Fibroblast of skin of right biceps (primary cell): ENCODE measurements at regions not wholly inside any gene's neighbourhood (a gene's known extent, or its start where the extent isn't known, plus 50 kb on each side); places are given as distances from the start of the nearest gene placed in this dataset.

Experiments used
- DNase-seq: peaks from one replicate; pipeline ENCODE4 v3.0.0-alpha.2; 2013

- no peak for DNase-seq
Measured at GRCh38 chr14:98947911-98948595, 323.9 kb downstream of the BCL11B start.

DNA sequence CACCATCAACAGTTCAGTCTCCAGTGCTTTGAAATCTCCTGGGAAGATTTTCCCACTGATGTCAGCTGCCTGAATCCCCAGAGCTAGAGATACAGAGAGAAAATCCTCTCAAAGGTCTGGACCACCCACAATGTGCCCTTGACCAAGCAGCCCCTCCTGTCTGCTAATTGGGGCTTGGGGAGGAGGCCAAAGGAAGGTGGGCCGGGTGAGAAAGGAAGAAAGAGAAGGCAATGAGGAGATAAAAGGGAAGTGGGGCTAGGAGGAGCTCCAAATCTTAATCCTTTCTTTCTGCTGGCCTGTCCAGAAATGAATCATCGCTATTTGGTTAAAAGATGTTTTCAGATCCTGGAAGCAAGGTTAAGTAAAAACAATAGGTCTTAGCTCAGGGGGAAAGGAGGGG is 322.9 kb downstream of the BCL11B start:
- DNase-seq: no peak

DNA sequence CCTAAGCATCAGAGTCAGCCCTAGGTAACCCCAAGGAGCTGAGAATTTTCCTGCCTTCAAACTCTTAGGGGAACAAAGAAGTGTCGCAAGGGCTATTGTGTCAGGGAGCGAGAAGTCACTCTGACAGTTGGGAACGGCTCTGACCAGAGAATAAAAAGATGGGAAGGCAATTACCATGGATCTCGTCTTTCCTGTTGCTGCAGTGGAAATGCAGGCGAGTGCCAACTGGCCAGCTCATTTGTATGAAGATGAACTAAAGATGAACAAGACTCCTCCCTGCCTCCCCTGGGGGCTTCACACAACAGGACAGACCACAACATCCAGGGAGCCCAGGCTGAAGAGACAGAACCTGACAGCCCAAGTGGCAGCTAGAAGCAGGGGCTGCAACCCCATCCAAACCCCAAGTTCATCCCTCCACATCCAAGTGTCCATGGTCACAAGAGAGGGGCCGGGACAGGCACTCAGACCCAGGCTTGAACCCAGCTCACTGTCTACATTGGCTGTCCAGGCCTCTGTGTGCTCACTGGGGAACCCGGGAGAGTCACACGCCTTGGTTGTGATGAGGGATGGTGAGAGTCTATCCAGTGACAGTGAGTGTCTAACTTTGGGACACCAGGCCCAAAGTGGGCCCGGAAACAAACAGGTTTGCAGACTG is 322.4 kb downstream of the BCL11B start:
- no peak for DNase-seq

GRCh38 chr14:98950353-98950895 is 321.6 kb downstream of the BCL11B start:
- no peak for DNase-seq

GRCh38 chr14:98951031-98951430 is 321.0 kb downstream of the BCL11B start:
- no peak for DNase-seq

DNA sequence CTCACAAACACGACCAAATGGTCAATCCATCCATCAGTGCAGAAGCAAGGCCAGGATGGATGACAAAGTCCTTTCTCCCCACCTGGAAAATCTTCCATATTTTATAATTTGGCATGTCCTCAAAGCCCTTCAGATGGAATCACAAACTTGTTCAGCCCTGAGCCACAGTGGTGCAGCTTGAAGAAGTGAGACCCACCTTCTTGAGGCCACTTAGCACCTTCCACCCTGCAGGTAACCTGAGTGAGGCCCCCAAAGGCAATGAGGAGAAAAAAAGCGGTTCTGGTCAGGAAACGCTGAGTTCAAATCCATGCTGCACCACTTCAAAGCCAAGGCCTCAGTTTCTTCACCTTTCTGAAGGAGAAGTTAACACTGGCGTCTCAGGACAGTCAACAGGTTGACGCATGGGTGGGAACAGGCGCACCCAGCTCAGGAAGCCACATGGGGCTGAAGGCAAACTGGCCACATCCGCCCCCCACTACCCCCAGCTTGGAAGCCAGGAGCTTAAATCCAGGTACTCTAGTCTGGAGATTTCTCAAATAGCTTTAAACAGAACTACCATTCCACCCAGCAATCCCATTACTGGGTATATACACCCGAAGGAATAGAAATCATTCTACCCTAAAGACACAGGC is 320.4 kb downstream of the BCL11B start:
- no peak for DNase-seq

DNA sequence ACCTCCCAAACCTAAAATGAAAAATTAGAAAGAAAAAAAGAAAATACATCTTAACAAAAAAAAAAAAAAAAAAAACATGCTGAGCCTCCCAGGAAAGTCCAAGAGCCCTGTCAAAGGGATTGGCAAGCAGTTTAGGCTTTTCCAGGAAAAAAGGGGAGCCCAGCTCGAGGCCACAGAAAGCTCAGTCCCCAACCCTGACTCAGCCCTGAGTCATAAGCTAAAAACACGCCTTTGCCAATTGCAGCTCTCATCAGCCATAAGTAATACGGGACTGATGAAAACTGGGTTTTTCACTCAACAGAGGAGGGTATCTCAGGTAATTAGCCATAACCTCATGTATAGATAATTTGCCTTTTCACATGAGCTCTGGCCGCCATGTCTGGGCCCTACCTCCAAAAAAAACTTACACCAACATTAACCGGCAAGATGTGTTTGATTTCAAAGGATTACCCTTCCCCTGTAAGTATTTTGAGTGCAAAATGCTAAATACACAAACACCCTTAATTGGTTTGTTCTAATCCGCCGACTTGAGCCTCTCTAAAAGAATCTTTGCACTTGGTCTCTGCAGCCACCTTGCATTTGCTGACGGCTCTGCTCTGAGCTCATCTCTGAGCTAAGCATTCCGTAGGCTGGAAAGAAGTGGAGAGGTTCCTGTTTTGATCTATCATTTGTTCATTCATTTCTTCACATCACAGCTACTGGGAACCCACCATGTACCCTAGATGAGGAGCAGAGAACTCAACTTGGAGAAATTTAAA is 319.2 kb downstream of the BCL11B start:
- peak; percentile 93 for DNase-seq

GRCh38 chr14:98953551-98954348 is 318.2 kb downstream of the BCL11B start:
- DNase-seq: peak; percentile 92

GRCh38 chr14:98954349-98955000 is 317.5 kb downstream of the BCL11B start:
- peak; percentile 39 for DNase-seq

GRCh38 chr14:98955036-98955740 is 316.8 kb downstream of the BCL11B start:
- DNase-seq: no peak

DNA sequence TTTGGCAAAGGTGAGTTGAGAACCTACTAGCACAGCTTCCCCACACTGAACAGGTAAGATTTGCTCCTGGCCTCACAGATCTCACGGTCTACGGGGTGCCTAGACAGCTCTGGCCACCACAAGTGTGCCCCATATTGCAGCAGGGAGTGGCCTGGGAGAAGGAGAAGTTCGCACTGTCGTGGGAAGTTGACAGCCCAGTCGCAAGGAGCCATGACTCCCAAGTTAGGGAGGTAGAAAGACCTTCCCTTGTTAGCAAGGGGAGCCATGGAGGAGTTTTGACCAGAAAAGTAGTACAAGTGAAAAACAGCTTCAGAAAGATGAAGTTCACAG is 316.3 kb downstream of the BCL11B start:
- no peak for DNase-seq

DNA sequence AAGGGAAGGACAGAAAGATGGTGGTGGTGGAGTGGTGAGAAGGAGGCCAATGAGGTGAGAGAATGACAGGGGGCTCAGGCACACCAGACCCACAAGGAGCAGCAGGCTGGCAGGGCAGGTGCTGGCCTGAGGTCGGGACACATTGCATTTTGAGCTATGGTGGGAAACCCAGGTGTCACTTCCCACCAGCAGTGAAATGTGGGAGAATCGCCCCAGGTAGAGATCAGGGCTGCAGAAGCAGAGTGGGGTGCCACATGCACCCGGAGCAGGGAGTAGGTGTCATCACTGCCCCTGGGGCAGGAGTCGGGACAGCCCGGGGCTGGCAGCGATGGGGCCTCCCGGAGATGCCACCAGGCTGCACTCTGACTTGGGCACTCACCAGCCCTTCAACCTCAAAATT is 315.8 kb downstream of the BCL11B start:
- no peak for DNase-seq

- no peak for DNase-seq
Measured at GRCh38 chr14:98956661-98957060, 315.3 kb downstream of the BCL11B start.

DNA sequence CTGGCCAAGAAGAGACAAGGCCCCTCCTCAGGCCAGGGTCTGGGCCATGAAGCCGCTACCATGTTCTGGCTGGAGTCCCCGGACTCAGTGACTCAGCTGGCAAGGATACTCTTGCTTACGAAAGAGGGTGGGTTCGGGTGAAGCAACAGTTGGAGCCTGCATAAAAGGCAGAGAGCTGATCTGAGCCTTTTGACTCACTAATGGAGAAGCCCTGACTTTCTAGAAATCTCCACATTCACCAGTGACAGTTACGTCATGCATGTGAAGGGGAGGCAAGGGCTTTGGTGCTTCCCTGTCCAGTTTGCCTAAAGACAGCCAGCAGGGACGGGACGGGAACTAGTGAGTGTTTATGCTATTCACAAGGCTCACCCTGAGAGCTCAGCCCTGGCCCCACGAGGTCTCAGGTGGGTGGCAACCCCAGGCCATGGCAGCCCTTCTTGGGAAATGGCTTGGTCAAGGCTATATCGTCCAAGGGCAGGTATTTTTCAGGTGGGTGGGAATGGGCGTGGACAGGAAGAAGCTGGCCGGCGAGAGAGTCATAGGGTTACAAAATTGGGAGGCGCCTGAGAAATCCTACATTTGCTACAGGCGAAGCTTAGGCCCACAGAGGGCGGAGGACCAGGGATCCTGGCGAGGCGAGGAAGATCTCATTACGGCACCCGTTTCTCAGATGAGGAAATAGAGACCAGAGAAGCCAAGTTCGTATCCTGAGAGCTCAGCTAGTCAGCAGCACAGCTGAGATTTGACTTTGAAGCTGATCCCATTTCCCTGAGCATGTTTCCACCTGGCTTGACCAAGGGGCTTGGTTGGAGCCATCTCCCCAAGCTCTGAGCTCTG is 314.6 kb downstream of the BCL11B start:
- DNase-seq: peak; percentile 91

- DNase-seq: no peak
Measured at GRCh38 chr14:98958048-98958631, 313.9 kb downstream of the BCL11B start.

DNA sequence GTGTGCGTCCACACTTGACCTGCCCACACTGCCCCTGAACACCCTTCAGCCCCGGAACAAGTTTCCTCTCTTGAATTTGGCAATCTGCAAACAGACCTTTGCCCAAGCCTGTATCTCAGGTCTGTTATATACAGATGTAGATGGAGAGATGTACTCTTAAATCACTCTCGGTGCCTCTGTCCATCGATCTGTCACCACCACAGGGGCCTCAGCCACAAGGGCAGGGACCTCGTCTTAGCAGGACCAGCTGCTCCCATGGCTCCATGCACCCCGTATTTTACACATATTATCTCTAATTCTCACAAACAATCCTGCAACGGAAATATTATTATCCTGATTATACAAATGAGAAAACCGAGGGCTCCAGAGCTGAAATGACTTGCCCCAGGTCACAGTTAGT is 313.4 kb downstream of the BCL11B start:
- DNase-seq: no peak

GRCh38 chr14:98959410-98959809 is 312.6 kb downstream of the BCL11B start:
- DNase-seq: no peak

DNA sequence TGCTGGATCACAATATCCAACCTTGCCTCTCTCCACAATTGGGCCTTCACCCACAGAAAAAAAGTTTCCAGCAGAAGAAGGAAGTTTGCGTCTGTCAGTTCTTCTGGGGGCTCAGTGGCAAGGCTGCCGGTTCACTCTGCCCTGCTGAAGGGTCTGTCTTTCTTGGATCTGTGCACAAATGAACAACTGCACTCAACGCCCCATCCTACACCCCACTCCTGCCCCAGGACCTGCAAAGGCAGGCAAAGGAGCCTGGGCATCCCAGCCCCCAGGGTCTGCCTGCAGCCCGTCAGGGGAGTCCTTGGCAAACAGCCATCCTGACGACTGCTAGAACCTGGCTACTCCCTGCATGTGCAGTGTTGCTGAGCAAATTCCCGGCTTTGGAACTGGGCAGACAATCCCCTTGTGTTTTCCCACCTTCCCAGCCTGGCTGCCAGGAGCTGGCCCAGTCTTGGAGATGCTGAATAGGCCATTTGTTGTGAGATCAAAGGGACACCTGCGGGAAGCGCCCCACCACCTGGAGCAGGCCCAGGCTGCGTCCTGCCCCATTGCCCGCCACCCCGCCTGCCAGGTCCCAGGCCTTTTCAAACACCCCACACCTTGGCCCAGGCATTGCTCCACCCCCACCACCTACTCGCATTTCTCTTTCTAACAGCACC is 311.9 kb downstream of the BCL11B start:
- DNase-seq: no peak

GRCh38 chr14:98960617-98961013 is 311.4 kb downstream of the BCL11B start:
- no peak for DNase-seq
